Effector memory CD4-positive, alpha-beta T cell (primary cell): ENCODE measurements at regions not wholly inside any gene's neighbourhood (a gene's known extent, or its start where the extent isn't known, plus 50 kb on each side); places are given as distances from the start of the nearest gene placed in this dataset.

Source experiments
- DNase-seq, 3 donors: peaks; one replicate each; pipeline ENCODE4 v3.0.0-alpha.2; 2020
- H3K27ac ChIP-seq: 2 replicates; pipeline ENCODE4 v1.7.0; 2013; ENCODE audit warnings: mild to moderate bottlenecking, low read length, moderate library complexity; ENCODE audit not compliant: insufficient read depth, poor library complexity, severe bottlenecking
- H3K27me3 ChIP-seq: replicated peaks from 2 replicates; pipeline ENCODE4 v1.7.0; 2013; ENCODE audit warnings: mild to moderate bottlenecking, low read length; ENCODE audit not compliant: insufficient read depth, control insufficient read depth, poor library complexity, severe bottlenecking
- H3K36me3 ChIP-seq: 2 replicates; pipeline ENCODE4 v1.7.0; 2013; ENCODE audit warnings: mild to moderate bottlenecking, low read length, moderate library complexity; ENCODE audit not compliant: control insufficient read depth, insufficient read depth
- H3K4me1 ChIP-seq: 2 replicates; pipeline ENCODE4 v1.7.0; 2013; ENCODE audit warnings: low read length, mild to moderate bottlenecking; ENCODE audit not compliant: control insufficient read depth, insufficient read depth, poor library complexity, severe bottlenecking
- H3K4me3 ChIP-seq: 2 replicates; pipeline ENCODE4 v1.7.0; 2013; ENCODE audit warnings: low read length, low read depth, mild to moderate bottlenecking; ENCODE audit not compliant: insufficient read depth, poor library complexity, severe bottlenecking
- H3K9me3 ChIP-seq: 2 replicates; pipeline ENCODE4 v1.7.0; 2013; ENCODE audit warnings: mild to moderate bottlenecking, low read length, moderate library complexity; ENCODE audit not compliant: control insufficient read depth

- Histone ChIP-seq H3K9me3 (no peaks in the 10 kb centered on the region), H3K4me3 (no peak overlapping the region), H3K4me1 (no peaks in the 10 kb centered on the region), H3K27ac (no peak overlapping the region), H3K36me3 (no peaks in the 10 kb centered on the region), H3K27me3 (no peaks in the 10 kb centered on the region)
- DNase-seq, result no peak
These were observed 208.2 kb upstream of the INHBA start for GRCh38 chr7:41910940-41911600.

GRCh38 chr7:41907444-41907843 is 204.6 kb upstream of the INHBA start:
- H3K9me3 ChIP-seq, result no peaks in the 10 kb centered on the region
- no peaks in the 10 kb centered on the region for H3K4me1 ChIP-seq
- DNase-seq, result no peak

GRCh38 chr7:41900532-41900931 is 197.6 kb upstream of the INHBA start:
- Histone ChIP-seq H3K36me3 (no peaks in the 10 kb centered on the region), H3K9me3 (no peaks in the 10 kb centered on the region), H3K27ac (no peak overlapping the region), H3K4me3 (no peak overlapping the region), H3K4me1 (no peaks in the 10 kb centered on the region), H3K27me3 (no peaks in the 10 kb centered on the region)
- no peak for DNase-seq

More at GRCh38 chr7:41907444-41907843, 204.6 kb upstream of the INHBA start:
- Histone ChIP-seq H3K36me3 (no peaks in the 10 kb centered on the region), H3K27ac (no peak overlapping the region), H3K27me3 (no peaks in the 10 kb centered on the region), H3K4me3 (no peak overlapping the region)

- no peaks in the 10 kb centered on the region for H3K9me3 ChIP-seq
- no peak for DNase-seq
- no peak overlapping the region for H3K4me3 ChIP-seq
These were observed 197.0 kb upstream of the INHBA start for GRCh38 chr7:41899823-41900433.

GRCh38 chr7:41893656-41894055 is 190.8 kb upstream of the INHBA start:
- Histone ChIP-seq H3K27ac (no peak overlapping the region), H3K4me3 (no peak overlapping the region), H3K36me3 (no peaks in the 10 kb centered on the region), H3K4me1 (no peaks in the 10 kb centered on the region), H3K9me3 (no peaks in the 10 kb centered on the region), H3K27me3 (no peaks in the 10 kb centered on the region)
- DNase-seq, result no peak

More at GRCh38 chr7:41899823-41900433, 197.0 kb upstream of the INHBA start:
- Histone ChIP-seq H3K27me3 (no peaks in the 10 kb centered on the region), H3K36me3 (no peaks in the 10 kb centered on the region), H3K4me1 (no peaks in the 10 kb centered on the region), H3K27ac (no peak overlapping the region)

DNA sequence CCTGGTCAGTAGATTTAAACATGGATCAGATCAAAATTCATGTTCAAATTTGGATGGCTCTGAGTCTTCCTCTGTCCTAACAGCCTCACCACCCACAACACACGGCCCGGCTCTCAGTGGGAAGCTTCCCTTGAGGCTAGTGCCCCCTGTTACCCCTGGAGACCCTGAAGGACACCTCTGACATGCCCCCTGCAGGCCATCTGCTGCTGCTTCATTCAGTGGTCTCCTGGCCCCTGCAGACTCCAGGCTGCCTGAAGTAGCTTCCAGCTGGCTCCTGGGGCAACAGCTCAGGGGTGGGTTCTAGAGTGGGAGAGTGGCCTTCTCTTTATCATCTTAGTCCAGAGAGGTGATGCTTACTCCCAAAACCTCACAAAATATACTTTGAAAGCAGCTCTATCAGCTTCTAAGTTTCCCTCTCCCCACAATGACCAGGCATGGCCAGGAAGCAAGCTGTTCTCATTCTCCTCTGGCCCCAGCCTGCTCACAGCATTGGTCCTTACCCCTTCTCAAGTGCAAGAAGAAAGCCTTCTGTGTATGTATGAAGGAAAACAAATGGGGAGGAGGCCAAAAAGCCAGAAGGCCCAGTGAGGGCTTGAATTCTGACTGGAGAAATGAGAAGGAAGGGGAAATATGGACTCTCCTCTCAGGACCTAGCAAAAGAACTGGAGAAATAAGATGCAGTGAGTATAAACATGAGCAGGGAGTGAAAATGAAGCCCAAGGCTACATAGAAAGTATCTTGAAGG is 189.6 kb upstream of the INHBA start:
- DNase-seq, result no peak
- no peak overlapping the region for H3K27ac ChIP-seq
- no peaks in the 10 kb centered on the region for H3K36me3 ChIP-seq

DNA sequence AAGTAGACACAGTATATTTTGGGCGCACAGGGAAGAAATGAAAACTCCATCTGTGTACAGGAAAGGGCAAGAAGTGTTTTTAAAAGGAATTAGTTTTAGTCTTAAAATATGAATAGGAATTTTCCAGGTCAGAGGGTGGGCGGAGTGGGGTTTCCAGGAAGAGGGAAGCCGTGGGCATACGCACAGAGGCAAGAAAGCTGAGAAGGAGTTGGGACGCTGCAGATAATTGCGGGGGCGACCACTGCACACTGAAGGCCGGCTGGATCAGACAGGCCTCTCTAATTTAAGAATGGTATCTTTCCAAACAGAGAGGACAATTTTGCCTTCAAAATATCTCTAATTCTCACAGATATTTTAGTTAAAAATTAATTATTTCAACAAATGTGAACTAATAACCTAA is 189.1 kb upstream of the INHBA start:
- Histone ChIP-seq H3K9me3 (no peaks in the 10 kb centered on the region), H3K4me1 (no peaks in the 10 kb centered on the region), H3K4me3 (no peak overlapping the region), H3K27ac (no peak overlapping the region), H3K36me3 (no peaks in the 10 kb centered on the region), H3K27me3 (no peaks in the 10 kb centered on the region)
- DNase-seq, result no peak

More for the DNA sequence above, 189.6 kb upstream of the INHBA start:
- Histone ChIP-seq H3K27me3 (no peaks in the 10 kb centered on the region), H3K4me1 (no peaks in the 10 kb centered on the region), H3K9me3 (no peaks in the 10 kb centered on the region), H3K4me3 (no peak overlapping the region)

DNA sequence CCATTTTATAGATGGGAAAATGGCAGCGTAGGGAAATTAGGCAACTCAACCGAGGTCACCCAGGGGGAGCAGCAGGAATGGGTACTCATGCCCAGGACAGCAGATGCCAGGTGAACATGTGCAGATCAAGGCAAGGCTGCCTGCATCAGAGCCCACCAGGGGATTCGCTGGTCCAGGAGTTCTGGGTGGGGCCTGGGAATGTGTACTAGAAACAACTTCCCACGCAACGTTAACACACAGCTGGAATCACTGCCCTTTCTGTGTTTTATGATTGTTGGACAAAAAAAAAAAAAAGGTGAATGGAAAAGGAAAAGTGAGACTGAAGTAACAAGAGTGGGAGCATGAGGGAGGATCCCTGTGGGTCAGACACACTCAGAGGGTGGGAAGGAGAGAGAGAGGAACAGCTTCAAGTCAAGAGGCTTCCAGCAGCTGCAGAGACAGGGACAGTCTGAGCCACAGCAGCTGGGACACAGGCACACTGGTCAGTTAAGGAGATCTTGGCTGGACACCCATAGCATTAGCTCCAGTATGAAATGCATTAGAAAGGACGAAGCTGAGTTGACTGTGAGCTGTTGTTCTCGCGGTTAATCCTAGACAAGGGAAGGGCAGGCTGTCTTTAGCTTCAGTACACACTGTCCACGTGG is 187.9 kb upstream of the INHBA start:
- no peak overlapping the region for H3K27ac ChIP-seq
- no peak for DNase-seq

GRCh38 chr7:41889472-41889871 is 186.6 kb upstream of the INHBA start:
- Histone ChIP-seq H3K4me1 (no peaks in the 10 kb centered on the region), H3K4me3 (no peak overlapping the region), H3K27ac (no peak overlapping the region), H3K36me3 (no peaks in the 10 kb centered on the region), H3K27me3 (no peaks in the 10 kb centered on the region), H3K9me3 (no peaks in the 10 kb centered on the region)
- no peak for DNase-seq

More for the DNA sequence above, 187.9 kb upstream of the INHBA start:
- Histone ChIP-seq H3K9me3 (no peaks in the 10 kb centered on the region), H3K4me3 (no peak overlapping the region), H3K4me1 (no peaks in the 10 kb centered on the region), H3K36me3 (no peaks in the 10 kb centered on the region), H3K27me3 (no peaks in the 10 kb centered on the region)

DNA sequence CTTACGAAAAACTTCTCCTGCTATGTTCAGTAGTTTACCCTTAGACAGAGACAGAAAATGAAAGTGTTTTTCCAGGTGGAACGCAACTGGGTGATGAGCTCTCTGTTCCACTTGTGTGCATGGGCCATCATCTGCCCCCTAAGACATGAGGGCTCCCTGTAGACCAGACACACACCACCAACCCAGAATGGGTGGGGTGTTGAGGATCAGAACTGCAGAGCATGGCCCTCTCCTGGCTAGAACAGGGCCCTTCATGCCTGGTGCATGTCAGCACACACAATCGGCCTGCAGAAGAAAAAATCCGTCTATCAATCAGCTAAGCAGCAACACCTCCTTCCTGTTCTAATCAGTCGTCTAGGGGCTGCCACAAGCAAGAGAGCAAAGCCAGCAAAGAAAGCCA is 186.2 kb upstream of the INHBA start:
- Histone ChIP-seq H3K36me3 (no peaks in the 10 kb centered on the region), H3K9me3 (no peaks in the 10 kb centered on the region), H3K4me1 (no peaks in the 10 kb centered on the region), H3K27me3 (no peaks in the 10 kb centered on the region), H3K27ac (no peak overlapping the region), H3K4me3 (no peak overlapping the region)
- no peak for DNase-seq
